ENCODE measurements at regions not wholly inside any gene's neighbourhood (a gene's known extent, or its start where the extent isn't known, plus 50 kb on each side); places are given as distances from the start of the nearest gene placed in this dataset.

DNA sequence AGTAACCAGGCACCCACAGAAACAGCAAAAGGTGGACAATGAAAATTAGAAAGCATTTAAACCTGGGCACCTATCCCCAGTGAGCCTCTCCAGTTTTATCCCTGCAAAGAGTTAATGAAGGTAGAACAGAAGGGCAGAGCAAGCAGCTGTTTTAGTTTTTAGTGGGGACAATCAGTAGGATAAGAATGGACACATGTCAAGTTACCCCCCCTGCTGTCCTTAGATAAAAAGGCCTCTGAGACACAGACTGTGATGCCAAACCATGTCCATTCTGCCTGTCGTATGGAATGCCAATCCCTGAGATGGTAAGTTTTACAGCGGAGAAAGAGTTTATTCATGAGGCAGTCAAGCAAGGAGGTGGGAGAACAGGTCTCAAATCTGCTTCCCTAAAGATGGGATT is 162.6 kb upstream of the AGR3 start (continued):
- no peak for TF ChIP-seq CBX8 (IDR thresholded peaks at IDR 0.05; ENCODE audit: borderline replicate concordance, low read depth, low read length)

GRCh38 chr7:17044861-17045260 is 163.1 kb upstream of the AGR3 start:
- H3K14ac ChIP-seq (ENCODE audit: insufficient read length): no peak overlapping the region
- H3K4me2 ChIP-seq (ENCODE audit: insufficient read depth in 1 of 2, low read depth in 2 of 2, low read length in 2 of 2): no peak overlapping the region
- H3K4me3 ChIP-seq (ENCODE audit: extremely low read depth in 1 of 4, insufficient read depth in 2 of 4, low read depth in 3 of 4, low read length in 4 of 4): no peak overlapping the region
- H4K91ac ChIP-seq (replicated peaks; ENCODE audit: insufficient read length, low read length): no peak overlapping the region
- H2BK12ac ChIP-seq (ENCODE audit: low read depth, low read length): no peak overlapping the region
- H3K4me1 ChIP-seq (replicated peaks in 1 of 4; ENCODE audit: control insufficient read depth in 3 of 4, insufficient read depth in 4 of 4, low read length in 3 of 4): no peaks in the 10 kb centered on the region
- no peaks in the 10 kb centered on the region for H3K79me2 ChIP-seq (ENCODE audit: control insufficient read depth in 1 of 2, insufficient read depth in 2 of 2, low read length in 2 of 2)
- H3K23me2 ChIP-seq (ENCODE audit: low read depth, low read length): no peaks in the 10 kb centered on the region
- no peak overlapping the region for H3K4ac ChIP-seq (replicated peaks; ENCODE audit: insufficient read length, low read depth, low read length)
- no peak overlapping the region for H2AFZ ChIP-seq (ENCODE audit: low read length)
- H3K9me3 ChIP-seq (ENCODE audit: insufficient read depth in 2 of 2, low read depth in 1 of 2, low read length in 1 of 2): no peaks in the 10 kb centered on the region; a peak in 1 of 4 replicates
- H4K8ac ChIP-seq (ENCODE audit: extremely low read depth, insufficient read depth, low read length): no peak overlapping the region
- H2BK15ac ChIP-seq (ENCODE audit: low read length): no peak overlapping the region
- H3K27ac ChIP-seq (ENCODE audit: low read depth, low read length): no peak overlapping the region
- no peak overlapping the region for H3K56ac ChIP-seq (replicated peaks; ENCODE audit: insufficient read length, low read depth, low read length)
- no peak overlapping the region for H2BK120ac ChIP-seq (replicated peaks; ENCODE audit: low read depth, low read length)
- DNase-seq (ENCODE audit: low read depth in 1 of 2, low spot score in 2 of 2): no peak
- ChIA-PET POLR2A (ENCODE audit: partially characterized antibody) (no interaction called here), CTCF (ENCODE audit: partially characterized antibody) (interaction anchor here (1.2 kb wide), 1 partner anchor 36 kb away, joined by 4 read pairs; no protein-coding TSS in a partner anchor)
- 88% methylated on average over 2 of the region's 2 CpGs; no CpG with 5 or more reads in 1 of the 2 experiments for WGBS, 2 experiments (ENCODE audit: extremely low coverage in 1 of 2, insufficient coverage in 1 of 2, insufficient read length in 1 of 2, insufficient replicate concordance in 2 of 2, low coverage in 1 of 2, low lambda C conversion rate in 2 of 2, missing lambda C conversion rate in 1 of 2)
- H2AK5ac ChIP-seq (ENCODE audit: low read depth, low read length): no peak overlapping the region
- H3K18ac ChIP-seq (ENCODE audit: extremely low read depth, low read length): no peak overlapping the region
- no peaks in the 10 kb centered on the region for H3K36me3 ChIP-seq (ENCODE audit: control insufficient read depth in 2 of 4, insufficient read depth in 4 of 4, low read length in 3 of 4)
- no peaks in the 10 kb centered on the region for H3K27me3 ChIP-seq (replicated peaks in 1 of 4; ENCODE audit: control insufficient read depth in 3 of 4, extremely low read depth in 1 of 4, insufficient read depth in 3 of 4, low read length in 3 of 4)
- no peaks in the 10 kb centered on the region for H3K79me1 ChIP-seq (ENCODE audit: low read depth, low read length)
- H3K23ac ChIP-seq (ENCODE audit: insufficient read length): no peak overlapping the region
- H4K20me1 ChIP-seq (replicated peaks in 1 of 2; ENCODE audit: control insufficient read depth in 1 of 2, insufficient read depth in 2 of 2, low read length in 2 of 2): no peaks in the 10 kb centered on the region
- H4K5ac ChIP-seq (ENCODE audit: insufficient read length, low read depth, low read length): no peak overlapping the region
- H2BK20ac ChIP-seq (ENCODE audit: low read length): no peak overlapping the region
- no peak overlapping the region for H3K9ac ChIP-seq (replicated peaks in 1 of 4; ENCODE audit: extremely low read depth in 1 of 4, low read depth in 3 of 4, low read length in 3 of 4)
- H2BK5ac ChIP-seq (ENCODE audit: low read depth, low read length): no peak overlapping the region
- FAIRE-seq: no peak
- TF ChIP-seq, protein P1, sequence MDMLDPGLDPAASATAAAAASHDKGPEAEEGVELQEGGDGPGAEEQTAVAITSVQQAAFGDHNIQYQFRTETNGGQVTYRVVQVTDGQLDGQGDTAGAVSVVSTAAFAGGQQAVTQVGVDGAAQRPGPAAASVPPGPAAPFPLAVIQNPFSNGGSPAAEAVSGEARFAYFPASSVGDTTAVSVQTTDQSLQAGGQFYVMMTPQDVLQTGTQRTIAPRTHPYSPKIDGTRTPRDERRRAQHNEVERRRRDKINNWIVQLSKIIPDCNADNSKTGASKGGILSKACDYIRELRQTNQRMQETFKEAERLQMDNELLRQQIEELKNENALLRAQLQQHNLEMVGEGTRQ (IDR thresholded peaks at IDR 0.05; ENCODE audit: low read length): no peak
- TF ChIP-seq ZNF274 (IDR thresholded peaks at IDR 0.05; ENCODE audit: borderline replicate concordance, extremely low read depth, low read length): no peak
- TF ChIP-seq NANOG (IDR thresholded peaks at IDR 0.05; ENCODE audit: insufficient read depth, low read depth, low read length, poor library complexity, severe bottlenecking): no peak
- TF ChIP-seq, protein P2, sequence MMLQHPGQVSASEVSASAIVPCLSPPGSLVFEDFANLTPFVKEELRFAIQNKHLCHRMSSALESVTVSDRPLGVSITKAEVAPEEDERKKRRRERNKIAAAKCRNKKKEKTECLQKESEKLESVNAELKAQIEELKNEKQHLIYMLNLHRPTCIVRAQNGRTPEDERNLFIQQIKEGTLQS (IDR thresholded peaks at IDR 0.05; ENCODE audit: insufficient read depth, low read depth, low read length): no peak
- TF ChIP-seq, protein P3, sequence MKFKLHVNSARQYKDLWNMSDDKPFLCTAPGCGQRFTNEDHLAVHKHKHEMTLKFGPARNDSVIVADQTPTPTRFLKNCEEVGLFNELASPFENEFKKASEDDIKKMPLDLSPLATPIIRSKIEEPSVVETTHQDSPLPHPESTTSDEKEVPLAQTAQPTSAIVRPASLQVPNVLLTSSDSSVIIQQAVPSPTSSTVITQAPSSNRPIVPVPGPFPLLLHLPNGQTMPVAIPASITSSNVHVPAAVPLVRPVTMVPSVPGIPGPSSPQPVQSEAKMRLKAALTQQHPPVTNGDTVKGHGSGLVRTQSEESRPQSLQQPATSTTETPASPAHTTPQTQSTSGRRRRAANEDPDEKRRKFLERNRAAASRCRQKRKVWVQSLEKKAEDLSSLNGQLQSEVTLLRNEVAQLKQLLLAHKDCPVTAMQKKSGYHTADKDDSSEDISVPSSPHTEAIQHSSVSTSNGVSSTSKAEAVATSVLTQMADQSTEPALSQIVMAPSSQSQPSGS (IDR thresholded peaks at IDR 0.05; ENCODE audit: low read length): no peak
- no peak for TF ChIP-seq JUN (IDR thresholded peaks at IDR 0.05; ENCODE audit: low read depth, low read length)
- no peak for TF ChIP-seq TCF12 (IDR thresholded peaks at IDR 0.05; ENCODE audit: low read depth, low read length)
- TF ChIP-seq PHF8 (conservative IDR thresholded peaks at IDR 0.05; ENCODE audit: low read depth, low read length): no peak
